NB4 (cell line): ENCODE measurements at regions not wholly inside any gene's neighbourhood (a gene's known extent, or its start where the extent isn't known, plus 50 kb on each side); places are given as distances from the start of the nearest gene placed in this dataset.

Experiments used
- POLR2A ChIP-seq: IDR thresholded peaks from 2 replicates; pipeline ENCODE4 v1.6.1; 2011; ENCODE audit warnings: mild to moderate bottlenecking; ENCODE audit not compliant: insufficient read length; ENCODE audit errors: extremely low read depth
- TF ChIP-seq, protein P1 (sequence below): IDR thresholded peaks from one replicate; pipeline ENCODE4 v1.5.1; 2012; ENCODE audit warnings: low read depth, low read length

DNA sequence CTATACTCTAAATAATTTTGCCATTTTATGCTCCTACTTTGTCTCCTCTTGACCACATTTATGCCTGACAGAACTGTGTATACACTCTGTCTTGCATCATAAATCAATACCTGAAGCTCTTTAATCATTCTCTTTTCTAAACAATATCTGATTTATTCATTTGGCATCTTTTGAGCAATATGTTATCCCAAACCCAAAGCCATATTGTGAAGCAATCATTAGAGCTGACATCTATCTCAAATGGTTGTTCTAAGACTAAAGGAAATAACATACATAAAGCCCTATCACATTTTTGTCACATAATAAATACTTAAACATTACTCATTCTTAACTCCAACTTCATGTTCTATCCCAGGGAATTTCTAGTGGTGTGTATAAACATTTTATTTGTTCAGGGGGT lies 717.6 kb downstream of the SORCS1 start:
- TF ChIP-seq, protein P1, sequence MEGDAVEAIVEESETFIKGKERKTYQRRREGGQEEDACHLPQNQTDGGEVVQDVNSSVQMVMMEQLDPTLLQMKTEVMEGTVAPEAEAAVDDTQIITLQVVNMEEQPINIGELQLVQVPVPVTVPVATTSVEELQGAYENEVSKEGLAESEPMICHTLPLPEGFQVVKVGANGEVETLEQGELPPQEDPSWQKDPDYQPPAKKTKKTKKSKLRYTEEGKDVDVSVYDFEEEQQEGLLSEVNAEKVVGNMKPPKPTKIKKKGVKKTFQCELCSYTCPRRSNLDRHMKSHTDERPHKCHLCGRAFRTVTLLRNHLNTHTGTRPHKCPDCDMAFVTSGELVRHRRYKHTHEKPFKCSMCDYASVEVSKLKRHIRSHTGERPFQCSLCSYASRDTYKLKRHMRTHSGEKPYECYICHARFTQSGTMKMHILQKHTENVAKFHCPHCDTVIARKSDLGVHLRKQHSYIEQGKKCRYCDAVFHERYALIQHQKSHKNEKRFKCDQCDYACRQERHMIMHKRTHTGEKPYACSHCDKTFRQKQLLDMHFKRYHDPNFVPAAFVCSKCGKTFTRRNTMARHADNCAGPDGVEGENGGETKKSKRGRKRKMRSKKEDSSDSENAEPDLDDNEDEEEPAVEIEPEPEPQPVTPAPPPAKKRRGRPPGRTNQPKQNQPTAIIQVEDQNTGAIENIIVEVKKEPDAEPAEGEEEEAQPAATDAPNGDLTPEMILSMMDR = no peak
- TF ChIP-seq POLR2A = no peak
